ENCODE measurements at regions not wholly inside any gene's neighbourhood (a gene's known extent, or its start where the extent isn't known, plus 50 kb on each side); places are given as distances from the start of the nearest gene placed in this dataset.

DNA sequence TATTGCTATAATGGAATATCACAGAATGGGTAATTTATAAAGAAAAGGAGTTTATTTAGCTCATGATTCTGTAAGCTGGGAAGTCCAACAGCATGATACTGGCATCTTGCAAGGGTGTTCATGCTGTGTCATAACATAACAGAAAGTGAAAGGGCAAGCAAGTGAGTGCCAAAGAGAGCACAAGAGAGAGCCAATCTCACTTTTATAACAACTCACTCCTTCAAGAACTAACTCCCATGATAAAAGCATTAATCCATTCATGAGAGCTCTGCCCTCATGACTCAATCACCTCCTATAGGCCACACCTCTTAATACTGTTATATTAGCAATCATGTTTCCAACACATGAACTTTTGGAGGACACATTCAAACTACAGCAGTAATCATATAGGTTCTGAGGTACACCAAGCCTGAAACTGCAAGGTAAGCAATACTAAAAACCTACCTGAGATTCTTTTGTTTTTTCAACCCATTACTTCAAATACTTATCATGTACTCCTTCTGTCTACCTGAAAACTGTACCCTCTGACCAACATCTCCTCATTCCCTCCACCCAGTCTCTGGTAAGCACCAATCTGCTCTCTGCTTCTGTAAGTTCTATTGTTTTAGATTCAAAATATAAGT lies 219.7 kb downstream of the MTERF1 start:
- Histone ChIP-seq H3K9ac (ENCODE audit: control insufficient read depth, insufficient read depth, low read length) (no peak overlapping the region), H2AFZ (ENCODE audit: control insufficient read depth, low read depth, low read length) (no peak overlapping the region), H3K4me1 (ENCODE audit: control insufficient read depth, insufficient read depth, low read length) (no peaks in the 10 kb centered on the region), H3K79me2 (ENCODE audit: control insufficient read depth, insufficient read depth, low read length) (no peaks in the 10 kb centered on the region), H3K9me3 (replicated peaks; ENCODE audit: control insufficient read depth, insufficient read depth, low read length) (no peaks in the 10 kb centered on the region), H3K4me2 (ENCODE audit: control insufficient read depth, insufficient read depth) (no peak overlapping the region), H3K4me3 (no peak overlapping the region), H3K27ac (ENCODE audit: control insufficient read depth, insufficient read depth) (no peak overlapping the region), H4K20me1 (ENCODE audit: control insufficient read depth, insufficient read depth) (no peaks in the 10 kb centered on the region), H3K27me3 (replicated peaks in 1 of 2; ENCODE audit: control insufficient read depth in 2 of 2, insufficient read depth in 2 of 2, low read length in 1 of 2) (no peaks in the 10 kb centered on the region), H3K36me3 (ENCODE audit: control insufficient read depth in 2 of 2, insufficient read depth in 2 of 2, low read length in 1 of 2) (no peaks in the 10 kb centered on the region)
- ChIA-PET SMC1A (ENCODE audit: uncharacterized antibody, unreplicated experiment) (no interaction called here), POLR2A (no interaction called here), RAD21 (ENCODE audit: unreplicated experiment) (no interaction called here), CTCF (no interaction called here)
- no TSS peak for BruUV-seq (replicated peaks)
- in situ Hi-C loops (cut with MboI) (no loop called here), intact Hi-C loops (cut with micrococcal nuclease; ENCODE audit: unreplicated experiment) (no loop called here)
- no peak for TF ChIP-seq POU2F2 (IDR thresholded peaks at IDR 0.05; ENCODE audit: borderline replicate concordance, low read depth, low read length)
- no peak for TF ChIP-seq SMAD5 (IDR thresholded peaks at IDR 0.05; ENCODE audit: low read depth)
- no peak for FAIRE-seq
- ATAC-seq = peak; percentile 64
- peak; percentile 2 for DNase-seq (ENCODE audit: low read depth, low spot score)

DNA sequence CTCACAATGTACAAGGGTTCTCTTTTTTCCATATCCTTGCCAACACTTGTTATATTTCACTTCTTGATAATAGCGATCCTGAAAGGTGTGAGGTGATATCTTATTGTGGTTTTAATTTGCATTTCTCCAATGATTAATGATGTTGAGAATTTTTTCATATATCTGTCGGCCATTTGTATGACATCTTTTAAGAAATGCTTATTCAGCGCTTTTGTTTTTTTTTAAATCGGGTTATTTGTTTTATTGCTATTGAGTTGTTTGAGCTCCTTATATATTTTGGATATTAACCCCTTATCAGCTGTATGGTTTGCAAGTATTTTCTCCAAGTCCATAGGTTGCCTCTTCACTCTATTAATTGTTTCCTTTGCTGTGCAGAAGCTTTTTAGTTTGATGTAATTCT lies 218.8 kb downstream of the MTERF1 start:
- no TSS peak for BruUV-seq (replicated peaks)
- in situ Hi-C loops (cut with MboI) = no loop called here
- intact Hi-C loops (cut with micrococcal nuclease; ENCODE audit: unreplicated experiment) = no loop called here
- Histone ChIP-seq H3K36me3 (ENCODE audit: control insufficient read depth in 2 of 2, insufficient read depth in 2 of 2, low read length in 1 of 2) (no peaks in the 10 kb centered on the region), H3K27ac (ENCODE audit: control insufficient read depth, insufficient read depth) (no peak overlapping the region), H3K4me1 (ENCODE audit: control insufficient read depth, insufficient read depth, low read length) (no peaks in the 10 kb centered on the region), H3K9me3 (replicated peaks; ENCODE audit: control insufficient read depth, insufficient read depth, low read length) (no peaks in the 10 kb centered on the region), H4K20me1 (ENCODE audit: control insufficient read depth, insufficient read depth) (no peaks in the 10 kb centered on the region), H3K79me2 (ENCODE audit: control insufficient read depth, insufficient read depth, low read length) (no peaks in the 10 kb centered on the region), H3K9ac (ENCODE audit: control insufficient read depth, insufficient read depth, low read length) (no peak overlapping the region), H3K27me3 (replicated peaks in 1 of 2; ENCODE audit: control insufficient read depth in 2 of 2, insufficient read depth in 2 of 2, low read length in 1 of 2) (no peaks in the 10 kb centered on the region), H2AFZ (ENCODE audit: control insufficient read depth, low read depth, low read length) (no peak overlapping the region), H3K4me3 (no peak overlapping the region), H3K4me2 (ENCODE audit: control insufficient read depth, insufficient read depth) (no peak overlapping the region)
- FAIRE-seq (no peak), ATAC-seq (no peak), DNase-seq (ENCODE audit: low read depth, low spot score) (no peak)
- ChIA-PET SMC1A (ENCODE audit: uncharacterized antibody, unreplicated experiment) (no interaction called here), CTCF (no interaction called here), RAD21 (ENCODE audit: unreplicated experiment) (no interaction called here), POLR2A (no interaction called here)
- WGBS (ENCODE audit: insufficient coverage, insufficient replicate concordance, low lambda C conversion rate, missing lambda C conversion rate) = 65% methylated on average over 4 of the region's 4 CpGs
- TF ChIP-seq ESRRA (IDR thresholded peaks at IDR 0.05; ENCODE audit: low read length) = no peak
- TF ChIP-seq, protein P1, sequence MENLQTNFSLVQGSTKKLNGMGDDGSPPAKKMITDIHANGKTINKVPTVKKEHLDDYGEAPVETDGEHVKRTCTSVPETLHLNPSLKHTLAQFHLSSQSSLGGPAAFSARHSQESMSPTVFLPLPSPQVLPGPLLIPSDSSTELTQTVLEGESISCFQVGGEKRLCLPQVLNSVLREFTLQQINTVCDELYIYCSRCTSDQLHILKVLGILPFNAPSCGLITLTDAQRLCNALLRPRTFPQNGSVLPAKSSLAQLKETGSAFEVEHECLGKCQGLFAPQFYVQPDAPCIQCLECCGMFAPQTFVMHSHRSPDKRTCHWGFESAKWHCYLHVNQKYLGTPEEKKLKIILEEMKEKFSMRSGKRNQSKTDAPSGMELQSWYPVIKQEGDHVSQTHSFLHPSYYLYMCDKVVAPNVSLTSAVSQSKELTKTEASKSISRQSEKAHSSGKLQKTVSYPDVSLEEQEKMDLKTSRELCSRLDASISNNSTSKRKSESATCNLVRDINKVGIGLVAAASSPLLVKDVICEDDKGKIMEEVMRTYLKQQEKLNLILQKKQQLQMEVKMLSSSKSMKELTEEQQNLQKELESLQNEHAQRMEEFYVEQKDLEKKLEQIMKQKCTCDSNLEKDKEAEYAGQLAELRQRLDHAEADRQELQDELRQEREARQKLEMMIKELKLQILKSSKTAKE (IDR thresholded peaks at IDR 0.05; ENCODE audit: low read depth, poor library complexity, severe bottlenecking) = no peak
- TF ChIP-seq SMARCA5 (IDR thresholded peaks at IDR 0.05) = no peak
- no peak for TF ChIP-seq POLR2AphosphoS5 (IDR thresholded peaks at IDR 0.05; ENCODE audit: low read length)
- TF ChIP-seq JUND (IDR thresholded peaks at IDR 0.05; ENCODE audit: low read depth, low read length) = no peak
- TF ChIP-seq MTA2 (IDR thresholded peaks at IDR 0.05; ENCODE audit: low read depth) = no peak
- TF ChIP-seq YBX1 (IDR thresholded peaks at IDR 0.05) = no peak
- no peak for TF ChIP-seq CHD1 (IDR thresholded peaks at IDR 0.05; ENCODE audit: low read depth, low read length)
- no peak for TF ChIP-seq RBBP5 (conservative IDR thresholded peaks at IDR 0.05)
- no peak for TF ChIP-seq ETV6 (conservative IDR thresholded peaks at IDR 0.05 in 1 of 2, IDR thresholded peaks at IDR 0.05 in 1 of 2; ENCODE audit: borderline replicate concordance in 1 of 2, low read depth in 1 of 2)
- TF ChIP-seq, protein P2, sequence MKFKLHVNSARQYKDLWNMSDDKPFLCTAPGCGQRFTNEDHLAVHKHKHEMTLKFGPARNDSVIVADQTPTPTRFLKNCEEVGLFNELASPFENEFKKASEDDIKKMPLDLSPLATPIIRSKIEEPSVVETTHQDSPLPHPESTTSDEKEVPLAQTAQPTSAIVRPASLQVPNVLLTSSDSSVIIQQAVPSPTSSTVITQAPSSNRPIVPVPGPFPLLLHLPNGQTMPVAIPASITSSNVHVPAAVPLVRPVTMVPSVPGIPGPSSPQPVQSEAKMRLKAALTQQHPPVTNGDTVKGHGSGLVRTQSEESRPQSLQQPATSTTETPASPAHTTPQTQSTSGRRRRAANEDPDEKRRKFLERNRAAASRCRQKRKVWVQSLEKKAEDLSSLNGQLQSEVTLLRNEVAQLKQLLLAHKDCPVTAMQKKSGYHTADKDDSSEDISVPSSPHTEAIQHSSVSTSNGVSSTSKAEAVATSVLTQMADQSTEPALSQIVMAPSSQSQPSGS (IDR thresholded peaks at IDR 0.05; ENCODE audit: low read length) = no peak
- TF ChIP-seq BMI1 (IDR thresholded peaks at IDR 0.05; ENCODE audit: borderline replicate concordance) = no peak
- no peak for TF ChIP-seq IKZF2 (IDR thresholded peaks at IDR 0.05)
- TF ChIP-seq RAD51 (IDR thresholded peaks at IDR 0.05) = no peak
- TF ChIP-seq CEBPB (IDR thresholded peaks at IDR 0.05; ENCODE audit: borderline replicate concordance in 1 of 2, low read depth in 2 of 2, low read length in 2 of 2) = no peak
- TF ChIP-seq ZZZ3 (IDR thresholded peaks at IDR 0.05; ENCODE audit: control insufficient read depth, insufficient read length, low read depth) = no peak
